ENCODE measurements at regions not wholly inside any gene's neighbourhood (a gene's known extent, or its start where the extent isn't known, plus 50 kb on each side); places are given as distances from the start of the nearest gene placed in this dataset.

DNA sequence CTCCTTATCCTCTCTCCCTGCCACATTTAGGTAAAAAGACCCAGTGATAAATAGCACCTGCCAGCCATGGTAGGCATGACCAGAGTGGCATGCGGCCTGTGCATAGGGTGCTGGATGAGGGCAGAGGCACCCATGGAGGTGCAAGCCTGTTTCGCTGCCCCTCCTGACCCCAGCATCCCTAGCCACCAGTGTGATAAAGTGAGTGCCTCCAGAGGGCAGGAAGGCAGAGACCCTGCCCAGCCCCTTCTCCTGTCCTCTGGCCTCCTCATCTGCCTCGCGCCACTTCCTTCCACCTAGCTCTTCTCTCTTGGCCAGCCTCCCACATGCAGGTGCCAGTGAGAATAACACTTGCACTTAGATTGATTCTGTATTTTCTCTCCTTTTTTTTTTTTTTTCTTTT lies 108.3 kb upstream of the FUT8 start:
- H3K36me3 ChIP-seq: no peaks in the 10 kb centered on the region
- no peaks in the 10 kb centered on the region for H3K9me3 ChIP-seq (ENCODE audit: severe bottlenecking)
- DNase-seq: no peak
- no peak overlapping the region for H3K4me3 ChIP-seq (ENCODE audit: low read depth, low read length)
- no peaks in the 10 kb centered on the region for H3K27me3 ChIP-seq (ENCODE audit: insufficient read depth, low read depth, severe bottlenecking)
- TF ChIP-seq, protein P1, sequence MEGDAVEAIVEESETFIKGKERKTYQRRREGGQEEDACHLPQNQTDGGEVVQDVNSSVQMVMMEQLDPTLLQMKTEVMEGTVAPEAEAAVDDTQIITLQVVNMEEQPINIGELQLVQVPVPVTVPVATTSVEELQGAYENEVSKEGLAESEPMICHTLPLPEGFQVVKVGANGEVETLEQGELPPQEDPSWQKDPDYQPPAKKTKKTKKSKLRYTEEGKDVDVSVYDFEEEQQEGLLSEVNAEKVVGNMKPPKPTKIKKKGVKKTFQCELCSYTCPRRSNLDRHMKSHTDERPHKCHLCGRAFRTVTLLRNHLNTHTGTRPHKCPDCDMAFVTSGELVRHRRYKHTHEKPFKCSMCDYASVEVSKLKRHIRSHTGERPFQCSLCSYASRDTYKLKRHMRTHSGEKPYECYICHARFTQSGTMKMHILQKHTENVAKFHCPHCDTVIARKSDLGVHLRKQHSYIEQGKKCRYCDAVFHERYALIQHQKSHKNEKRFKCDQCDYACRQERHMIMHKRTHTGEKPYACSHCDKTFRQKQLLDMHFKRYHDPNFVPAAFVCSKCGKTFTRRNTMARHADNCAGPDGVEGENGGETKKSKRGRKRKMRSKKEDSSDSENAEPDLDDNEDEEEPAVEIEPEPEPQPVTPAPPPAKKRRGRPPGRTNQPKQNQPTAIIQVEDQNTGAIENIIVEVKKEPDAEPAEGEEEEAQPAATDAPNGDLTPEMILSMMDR (IDR thresholded peaks at IDR 0.05; ENCODE audit: low read depth, low read length): no peak
- H3K27ac ChIP-seq: no peak overlapping the region

DNA sequence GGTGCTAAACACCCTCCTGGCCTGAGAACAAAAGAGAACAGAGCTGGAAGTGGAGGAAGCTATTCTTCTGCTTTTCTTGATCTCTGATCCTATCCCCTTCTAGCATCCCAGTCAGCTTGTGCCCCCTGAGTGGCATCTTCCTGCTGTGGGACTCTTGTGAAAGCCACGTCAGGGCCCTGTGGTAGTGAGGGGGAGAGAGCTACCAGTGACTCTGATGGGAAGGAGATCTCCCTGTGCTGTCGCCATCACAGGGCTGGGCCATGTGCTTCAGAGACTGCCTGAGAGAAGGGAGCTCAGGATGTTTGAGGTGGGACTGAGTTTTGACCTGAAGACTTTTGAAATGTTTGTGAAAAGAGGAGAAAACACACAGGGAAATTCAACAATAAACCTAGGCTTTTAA lies 107.6 kb upstream of the FUT8 start:
- TF ChIP-seq, protein P1 (IDR thresholded peaks at IDR 0.05; ENCODE audit: low read depth, low read length): no peak
- H3K4me3 ChIP-seq (ENCODE audit: low read depth, low read length): no peak overlapping the region
- no peak overlapping the region for H3K27ac ChIP-seq
- H3K36me3 ChIP-seq: no peaks in the 10 kb centered on the region
- no peaks in the 10 kb centered on the region for H3K27me3 ChIP-seq (ENCODE audit: insufficient read depth, low read depth, severe bottlenecking)
- DNase-seq: no peak
- H3K9me3 ChIP-seq (ENCODE audit: severe bottlenecking): no peaks in the 10 kb centered on the region

DNA sequence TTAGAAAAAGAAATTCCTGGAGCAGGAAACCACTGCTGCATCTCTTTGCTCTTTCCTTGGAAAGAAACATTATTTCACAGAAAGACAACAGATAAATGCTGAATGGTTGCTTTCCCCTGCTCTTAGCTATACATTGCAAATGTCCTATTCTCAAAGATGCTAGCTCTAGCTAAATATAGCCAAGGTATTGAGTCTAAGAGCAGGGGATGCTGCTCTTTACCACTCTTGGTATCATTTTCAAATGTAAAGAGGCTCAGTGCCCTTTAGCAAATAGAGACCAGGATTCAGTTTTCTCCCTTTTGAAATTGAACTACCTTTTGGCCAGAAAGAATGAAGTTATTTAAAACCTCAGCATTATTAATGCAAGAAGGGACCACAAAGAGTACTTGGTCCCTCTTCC lies 104.0 kb upstream of the FUT8 start:
- no peak overlapping the region for H3K27ac ChIP-seq

DNA sequence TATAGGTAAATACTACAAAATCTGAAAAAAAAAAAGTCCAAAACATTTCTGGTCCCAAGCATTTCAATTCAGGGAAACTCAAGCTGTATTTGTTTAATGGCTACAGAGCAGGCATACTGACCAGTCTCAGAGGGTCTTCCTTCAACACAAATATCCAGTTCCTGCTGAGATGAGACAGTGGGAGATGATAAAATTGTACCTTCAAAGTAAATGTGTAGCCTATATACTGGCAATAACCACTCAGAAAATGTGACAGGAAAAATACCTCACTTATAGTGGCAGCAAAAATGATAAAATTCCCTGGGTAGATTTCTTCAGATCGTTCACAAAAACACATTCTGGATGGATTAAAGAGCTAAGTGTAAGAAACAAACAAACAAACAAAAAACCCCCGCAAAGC lies 102.0 kb upstream of the FUT8 start:
- no peak overlapping the region for H3K27ac ChIP-seq

More for the DNA sequence above, 104.0 kb upstream of the FUT8 start:
- Histone ChIP-seq H3K4me3 (ENCODE audit: low read depth, low read length) (no peak overlapping the region), H3K27me3 (ENCODE audit: insufficient read depth, low read depth, severe bottlenecking) (no peaks in the 10 kb centered on the region), H3K36me3 (no peaks in the 10 kb centered on the region), H3K9me3 (ENCODE audit: severe bottlenecking) (no peaks in the 10 kb centered on the region)
- no peak for DNase-seq
- TF ChIP-seq, protein P1 (IDR thresholded peaks at IDR 0.05; ENCODE audit: low read depth, low read length): no peak

DNA sequence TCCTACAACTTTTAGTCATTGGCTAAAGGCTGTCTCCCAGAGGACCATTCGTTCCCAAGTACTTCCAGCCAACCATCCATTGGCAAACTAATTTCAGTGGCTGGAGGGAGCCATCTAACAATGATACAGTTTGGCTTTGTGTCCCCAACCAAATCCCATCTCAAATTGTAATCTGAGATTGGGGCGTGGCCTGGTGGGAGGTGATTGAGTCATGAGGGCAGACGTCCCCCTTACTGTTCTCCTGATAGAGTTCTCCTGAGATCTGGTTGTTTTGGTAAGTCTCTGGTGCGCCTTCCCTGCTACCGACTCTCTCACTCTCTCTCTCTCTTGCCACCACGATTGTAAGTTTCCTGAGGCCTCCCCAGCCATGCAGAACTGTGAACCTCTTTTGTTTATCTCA lies 99.7 kb upstream of the FUT8 start:
- Histone ChIP-seq H3K36me3 (no peaks in the 10 kb centered on the region), H3K4me3 (ENCODE audit: low read depth, low read length) (no peak overlapping the region), H3K9me3 (ENCODE audit: severe bottlenecking) (no peaks in the 10 kb centered on the region), H3K27ac (no peak overlapping the region), H3K27me3 (ENCODE audit: insufficient read depth, low read depth, severe bottlenecking) (no peaks in the 10 kb centered on the region)
- TF ChIP-seq, protein P1 (IDR thresholded peaks at IDR 0.05; ENCODE audit: low read depth, low read length): no peak
- no peak for DNase-seq

More for the DNA sequence above, 102.0 kb upstream of the FUT8 start:
- Histone ChIP-seq H3K4me3 (ENCODE audit: low read depth, low read length) (no peak overlapping the region), H3K36me3 (no peaks in the 10 kb centered on the region), H3K9me3 (ENCODE audit: severe bottlenecking) (no peaks in the 10 kb centered on the region), H3K27me3 (ENCODE audit: insufficient read depth, low read depth, severe bottlenecking) (no peaks in the 10 kb centered on the region)
- TF ChIP-seq, protein P1 (IDR thresholded peaks at IDR 0.05; ENCODE audit: low read depth, low read length): no peak
- no peak for DNase-seq

Measured in WERI-Rb-1 (cell line).